HepG2 (cell line): ENCODE measurements at regions not wholly inside any gene's neighbourhood (a gene's known extent, or its start where the extent isn't known, plus 50 kb on each side); places are given as distances from the start of the nearest gene placed in this dataset.

Source experiments
- ATAC-seq: fragments of 200-7000 bp; cut with Tn5 transposase; 3 replicates; pipeline ENCODE4 v1.9.1; 2020; ENCODE audit warnings: mild to moderate bottlenecking, moderate library complexity
- BruUV-seq: library from RNA; stranded (reverse); fragments of 400-500 nt; replicated peaks from 2 replicates; lab custom pipeline; 2021; lab: Mats Ljungman, UMichigan
- CTCF ChIA-PET: fragments of 300-600 bp; formaldehyde crosslinking; extraction: SDS; loops from one replicate; lab custom pipeline; 2021; ENCODE audit warnings: low total read pairs, inconsistent platforms, low intra/inter-chr PET ratio; lab: Yijun Ruan, JAX
- POLR2A ChIA-PET: fragments of 350-600 bp; sonication (Branson Sonifier 250); formaldehyde crosslinking; loops from one replicate; lab custom pipeline; 2020; ENCODE audit warnings: antibody characterized with exemption, inconsistent platforms; lab: Yijun Ruan, JAX
- DNase-seq: peaks from one replicate; pipeline ENCODE4 v3.0.0-alpha.2; 2015; ENCODE audit warnings: low spot score
- FAIRE-seq: peaks from 3 replicates; lab custom pipeline; 2011; peaks lifted over from hg19 to GRCh38; lab: Jason Lieb, UNC
- H2AFZ ChIP-seq: one replicate; pipeline ENCODE4 v1.6.1; 2011; ENCODE audit warnings: low read length, inconsistent platforms
- H3K27ac ChIP-seq: fragments of 300-600 bp; 3 replicates; pipeline ENCODE4 v1.8.0; 2011; ENCODE audit warnings: mixed run types, mild to moderate bottlenecking, mixed read lengths, low read length, inconsistent platforms; ENCODE audit not compliant: insufficient read depth; ENCODE audit errors: extremely low read length
- H3K27me3 ChIP-seq, 2 experiments: fragments of 200-600 bp in 1 of 2; 2 replicates in 1 of 2; 3 replicates in 1 of 2; pipeline versions ENCODE4 v1.6.0 to v1.8.0; 2011; ENCODE audit warnings: low read length in 2 of 2, mild to moderate bottlenecking in 2 of 2, moderate library complexity in 2 of 2, inconsistent platforms in 1 of 2; ENCODE audit not compliant: insufficient read depth in 2 of 2, control insufficient read depth in 1 of 2
- H3K36me3 ChIP-seq, 2 experiments: fragments of 200-600 bp in 1 of 2; replicated peaks in 1 of 2; 2 replicates in 1 of 2; 3 replicates in 1 of 2; pipeline versions ENCODE4 v1.5.1 to v1.8.0; 2011; ENCODE audit warnings: low read length in 2 of 2, inconsistent platforms in 1 of 2; ENCODE audit not compliant: insufficient read depth in 2 of 2, control insufficient read depth in 1 of 2
- H3K4me1 ChIP-seq: 2 replicates; pipeline ENCODE4 v1.5.1; 2012; ENCODE audit warnings: low read length, inconsistent platforms; ENCODE audit not compliant: insufficient read depth
- H3K4me2 ChIP-seq: 2 replicates; pipeline ENCODE4 v1.6.0; 2011; ENCODE audit warnings: low read depth, low read length, inconsistent platforms
- H3K4me3 ChIP-seq, 3 experiments: fragments of 200-600 bp in 1 of 3; sonication (generic), shearing (Covaris generic) in 1 of 3; replicated peaks in 1 of 3; 2 replicates each; pipeline ENCODE4 v1.5.1; 2011 to 2016; ENCODE audit warnings: low read length in 3 of 3, inconsistent platforms in 2 of 3, low read depth in 2 of 3, mild to moderate bottlenecking in 2 of 3, control low read depth in 1 of 3, mixed read lengths in 1 of 3; ENCODE audit not compliant: insufficient read depth in 1 of 3
- H3K79me2 ChIP-seq: one replicate; pipeline ENCODE4 v1.6.1; 2011; ENCODE audit warnings: low read length, inconsistent platforms; ENCODE audit not compliant: insufficient read depth
- H3K9ac ChIP-seq: 2 replicates; pipeline ENCODE4 v1.6.0; 2011; ENCODE audit warnings: mild to moderate bottlenecking, low read depth, low read length, inconsistent platforms; ENCODE audit not compliant: insufficient read depth
- H3K9me3 ChIP-seq: 2 replicates; pipeline ENCODE4 v1.5.1; 2012; ENCODE audit warnings: mild to moderate bottlenecking, low read length
- H4K20me1 ChIP-seq: 2 replicates; pipeline ENCODE4 v1.6.0; 2011; ENCODE audit warnings: inconsistent platforms, mild to moderate bottlenecking, low read length, moderate library complexity; ENCODE audit not compliant: insufficient read depth
- HDAC1 ChIP-seq: sonication (generic); formaldehyde crosslinking; IDR thresholded peaks from 2 replicates; pipeline ENCODE4 v1.5.1; 2020; ENCODE audit warnings: mild to moderate bottlenecking, missing genetic modification reagents
- JARID2 ChIP-seq: sonication (generic); formaldehyde crosslinking; IDR thresholded peaks from 2 replicates; pipeline ENCODE4 v1.8.1; 2023; ENCODE audit warnings: missing genetic modification reagents, inconsistent platforms; ENCODE audit not compliant: insufficient replicate concordance
- KLF16 ChIP-seq, 2 experiments: sonication (generic) in 1 of 2; formaldehyde crosslinking in 1 of 2; IDR thresholded peaks; 2 replicates each; pipeline versions ENCODE4 v1.6.1 to v1.8.0; 2016 to 2023; ENCODE audit warnings: missing genetic modification reagents in 2 of 2, missing compliant biosample characterization in 1 of 2
- MTF1 ChIP-seq: sonication (generic); formaldehyde crosslinking; IDR thresholded peaks from 2 replicates; pipeline ENCODE4 v1.5.0; 2020; ENCODE audit warnings: missing genetic modification reagents
- NCOR1 ChIP-seq: fragments of 200-600 bp; sonication (generic); IDR thresholded peaks from 2 replicates; pipeline ENCODE4 v1.7.0; 2017; ENCODE audit warnings: antibody characterized with exemption, low read length, borderline replicate concordance
- SP1 ChIP-seq, 2 experiments: fragments of 450-650 bp in 1 of 2; sonication (generic) in 1 of 2; formaldehyde crosslinking in 1 of 2; IDR thresholded peaks; 2 replicates each; pipeline versions ENCODE4 v1.4.0 to v1.6.1; 2016 to 2020; ENCODE audit warnings: missing genetic modification reagents in 1 of 2
- TBX2 ChIP-seq: sonication (generic); formaldehyde crosslinking; IDR thresholded peaks from 2 replicates; pipeline ENCODE4 v1.5.0; 2020; ENCODE audit warnings: missing genetic modification reagents, mild to moderate bottlenecking, borderline replicate concordance
- ZFP37 ChIP-seq: sonication (generic); formaldehyde crosslinking; IDR thresholded peaks from 2 replicates; pipeline ENCODE4 v1.4.0; 2020; ENCODE audit warnings: missing genetic modification reagents, borderline replicate concordance
- ZNF335 ChIP-seq: sonication (generic); formaldehyde crosslinking; IDR thresholded peaks from 2 replicates; pipeline ENCODE4 v1.4.0; 2020; ENCODE audit warnings: missing genetic modification reagents
- ZNF569 ChIP-seq: sonication (generic); formaldehyde crosslinking; IDR thresholded peaks from 2 replicates; pipeline ENCODE4 v1.5.0; 2020; ENCODE audit warnings: mild to moderate bottlenecking, missing genetic modification reagents, moderate library complexity, borderline replicate concordance
- WGBS: methylation state at CpG from one replicate; pipeline ENCODE4 v1.1.6; 2017; ENCODE audit warnings: low lambda C conversion rate; 5-methylcytosine and 5-hydroxymethylcytosine counted together
- in situ Hi-C: cut with HindIII; loops from 2 replicates; pipeline ENCODE4 v1.10.0; 2017; ENCODE audit warnings: low pct_unique_long_range_greater_than_20kb; ENCODE audit not compliant: extremely low pct_ligation_motif_present
- intact Hi-C: fragments of 100-400 bp; cut with micrococcal nuclease; formaldehyde crosslinking; loops from one replicate; pipeline ENCODE4 v1.10.0; 2022; ENCODE audit not compliant: unreplicated experiment
- TF ChIP-seq, protein P1 (sequence below): sonication (generic); formaldehyde crosslinking; IDR thresholded peaks from 2 replicates; pipeline ENCODE4 v1.5.0; 2020; ENCODE audit warnings: mild to moderate bottlenecking, missing genetic modification reagents

GRCh38 chr1:98426092-98426491 is 235.4 kb upstream of the SNX7 start:
- intact Hi-C loops: no loop called here
- ChIA-PET CTCF (no interaction called here), POLR2A (no interaction called here)
- Histone ChIP-seq H2AFZ (no peak overlapping the region), H3K27me3 (no peaks in the 10 kb centered on the region), H3K4me3 (no peak overlapping the region), H3K4me1 (peaks cover 7% of the 10 kb centered on the region; the same call in 1 of the 2 replicates), H4K20me1 (no peaks in the 10 kb centered on the region), H3K36me3 (no peaks in the 10 kb centered on the region), H3K4me2 (no peak overlapping the region), H3K27ac (no peak overlapping the region), H3K9me3 (0 out of 2 replicates have a peak, but pooled peaks cover 6% of the 10 kb centered on the region), H3K9ac (no peak overlapping the region), H3K79me2 (no peaks in the 10 kb centered on the region)
- ATAC-seq: no peak
- in situ Hi-C loops: no loop called here
- no peak for TF ChIP-seq SP1 (IDR thresholded peaks at IDR 0.05)
- no peak for TF ChIP-seq SP1 (CRISPR knock-in tag; IDR thresholded peaks at IDR 0.05)
- no peak for TF ChIP-seq TBX2 (CRISPR knock-in tag)
- TF ChIP-seq NCOR1: no peak
- TF ChIP-seq, protein P1, sequence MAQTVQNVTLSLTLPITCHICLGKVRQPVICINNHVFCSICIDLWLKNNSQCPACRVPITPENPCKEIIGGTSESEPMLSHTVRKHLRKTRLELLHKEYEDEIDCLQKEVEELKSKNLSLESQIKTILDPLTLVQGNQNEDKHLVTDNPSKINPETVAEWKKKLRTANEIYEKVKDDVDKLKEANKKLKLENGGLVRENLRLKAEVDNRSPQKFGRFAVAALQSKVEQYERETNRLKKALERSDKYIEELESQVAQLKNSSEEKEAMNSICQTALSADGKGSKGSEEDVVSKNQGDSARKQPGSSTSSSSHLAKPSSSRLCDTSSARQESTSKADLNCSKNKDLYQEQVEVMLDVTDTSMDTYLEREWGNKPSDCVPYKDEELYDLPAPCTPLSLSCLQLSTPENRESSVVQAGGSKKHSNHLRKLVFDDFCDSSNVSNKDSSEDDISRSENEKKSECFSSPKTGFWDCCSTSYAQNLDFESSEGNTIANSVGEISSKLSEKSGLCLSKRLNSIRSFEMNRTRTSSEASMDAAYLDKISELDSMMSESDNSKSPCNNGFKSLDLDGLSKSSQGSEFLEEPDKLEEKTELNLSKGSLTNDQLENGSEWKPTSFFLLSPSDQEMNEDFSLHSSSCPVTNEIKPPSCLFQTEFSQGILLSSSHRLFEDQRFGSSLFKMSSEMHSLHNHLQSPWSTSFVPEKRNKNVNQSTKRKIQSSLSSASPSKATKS (CRISPR knock-in tag): no peak
- no peak for TF ChIP-seq ZNF335
- TF ChIP-seq HDAC1 (CRISPR knock-in tag): no peak
- TF ChIP-seq MTF1 (CRISPR knock-in tag): no peak
- no peak for TF ChIP-seq ZNF569
- TF ChIP-seq KLF16 (CRISPR knock-in tag; IDR thresholded peaks at IDR 0.05): no peak
- no peak for TF ChIP-seq ZFP37 (CRISPR knock-in tag)
- TF ChIP-seq JARID2 (CRISPR knock-in tag): no peak
- WGBS: 27% methylated on average over 4 of the region's 4 CpGs
- no peak for FAIRE-seq
- DNase-seq: no peak
- BruUV-seq: no TSS peak
